ENCODE measurements at regions not wholly inside any gene's neighbourhood (a gene's known extent, or its start where the extent isn't known, plus 50 kb on each side); places are given as distances from the start of the nearest gene placed in this dataset.

DNA sequence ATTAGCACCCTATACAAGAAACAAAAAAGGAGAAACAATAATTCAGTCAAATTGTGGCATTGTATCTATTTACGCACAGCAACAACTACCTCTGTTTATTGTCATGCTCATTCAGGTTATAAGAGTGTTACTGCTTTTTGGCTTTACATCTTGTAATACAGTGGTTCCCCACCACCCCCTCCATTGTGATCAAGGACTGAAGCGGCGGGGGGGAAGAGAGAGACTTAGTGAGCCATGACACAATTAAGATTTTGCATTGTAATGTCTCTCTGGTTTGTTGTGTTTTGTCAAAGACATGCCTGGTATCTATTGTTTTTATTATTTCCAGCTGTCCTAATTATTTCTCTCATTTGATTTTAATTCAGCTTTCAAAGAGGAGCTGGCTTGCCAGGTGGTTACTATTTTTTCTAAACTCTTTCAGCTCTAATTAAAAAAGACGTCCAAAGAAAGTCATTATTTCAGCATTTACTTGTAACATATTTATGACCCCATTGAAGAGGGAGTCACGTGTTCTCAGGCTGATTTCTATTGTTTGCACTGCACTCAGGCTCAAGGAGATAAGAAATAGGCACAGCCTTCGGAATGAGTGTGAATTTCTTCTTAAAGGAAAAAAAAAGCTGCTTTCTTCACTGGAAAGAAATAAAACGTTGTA, 234.4 kb upstream of the TBL1XR1 start:
- no peak for DNase-seq (ENCODE audit: low read depth)

- DNase-seq (ENCODE audit: low read depth) = no peak
Measured at GRCh38 chr3:177435301-177435700, 238.0 kb upstream of the TBL1XR1 start.

DNA sequence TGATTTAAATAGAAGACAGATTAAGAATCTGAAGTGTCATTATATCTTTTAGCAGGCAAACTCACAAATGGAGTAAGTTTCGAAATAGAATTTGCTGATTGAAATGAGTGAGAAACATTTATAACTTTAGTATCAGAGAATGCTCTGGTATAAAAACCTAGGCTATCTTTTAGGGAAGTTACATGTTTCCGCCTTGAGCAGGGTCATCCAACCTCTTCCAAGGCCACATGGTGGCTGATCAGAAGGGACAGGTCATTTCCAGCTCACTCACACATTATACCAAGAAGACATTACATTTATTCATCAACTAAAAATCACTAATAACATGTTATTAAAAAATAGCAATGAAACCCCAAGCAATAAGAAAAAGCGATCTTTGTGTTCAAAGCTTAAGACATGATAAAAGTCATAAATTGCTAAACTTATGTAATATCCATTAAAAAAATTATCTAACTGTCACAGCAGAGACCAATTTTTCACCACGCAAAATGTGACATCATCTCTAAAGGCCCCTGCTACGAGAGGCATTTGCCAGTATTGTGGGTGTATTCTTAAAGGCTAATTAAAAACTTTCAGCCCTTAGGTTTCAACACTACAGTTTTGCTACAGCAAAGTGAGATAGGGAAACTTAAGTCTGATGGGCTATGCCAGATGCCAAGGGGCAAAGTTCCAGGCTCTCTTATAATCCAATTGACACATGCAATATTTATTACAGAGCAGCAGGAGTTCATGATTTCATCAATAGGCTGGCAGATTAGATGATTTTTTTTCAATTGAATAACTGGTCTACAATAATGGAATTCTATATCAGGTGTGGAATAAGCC, 240.4 kb upstream of the TBL1XR1 start:
- no peak for DNase-seq (ENCODE audit: low read depth)

- DNase-seq (ENCODE audit: low read depth) = no peak
Measured at GRCh38 chr3:177438596-177439220, 241.4 kb upstream of the TBL1XR1 start.

GRCh38 chr3:177439694-177440269, 242.5 kb upstream of the TBL1XR1 start:
- DNase-seq (ENCODE audit: low read depth) = no peak

DNA sequence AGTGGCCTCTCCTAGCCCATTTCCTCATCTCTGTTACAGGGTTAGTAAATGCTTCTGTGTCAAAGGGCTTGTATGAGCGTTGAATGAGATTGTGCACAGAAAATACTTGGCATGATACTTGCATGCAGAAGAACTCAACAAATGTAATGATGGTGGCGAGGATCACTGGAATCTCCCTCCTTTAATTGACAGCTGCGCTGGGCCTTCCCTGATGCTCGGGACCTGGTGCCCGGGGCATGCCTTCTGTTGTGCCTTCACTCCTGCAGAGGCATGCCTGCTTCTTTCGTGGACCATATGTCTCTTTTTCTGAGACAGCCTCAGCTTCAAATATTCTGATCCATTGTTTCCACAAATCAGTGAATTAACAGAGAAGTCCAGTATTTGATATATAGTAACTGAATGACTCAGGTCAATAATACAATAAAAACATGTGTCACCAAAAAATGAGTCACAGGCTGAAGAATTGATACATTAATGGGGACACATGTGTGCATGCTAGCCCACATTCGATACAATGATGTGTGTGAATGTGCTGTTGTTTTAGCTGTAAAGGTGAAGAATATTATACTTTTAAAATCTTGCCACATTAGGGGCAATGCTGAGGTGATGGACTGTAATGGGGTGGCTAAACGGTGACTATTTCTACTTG, 243.3 kb upstream of the TBL1XR1 start:
- DNase-seq (ENCODE audit: low read depth) = no peak

GRCh38 chr3:177441276-177441812, 244.1 kb upstream of the TBL1XR1 start:
- DNase-seq (ENCODE audit: low read depth) = no peak

GRCh38 chr3:177441813-177442646, 244.7 kb upstream of the TBL1XR1 start:
- DNase-seq (ENCODE audit: low read depth) = no peak

DNA sequence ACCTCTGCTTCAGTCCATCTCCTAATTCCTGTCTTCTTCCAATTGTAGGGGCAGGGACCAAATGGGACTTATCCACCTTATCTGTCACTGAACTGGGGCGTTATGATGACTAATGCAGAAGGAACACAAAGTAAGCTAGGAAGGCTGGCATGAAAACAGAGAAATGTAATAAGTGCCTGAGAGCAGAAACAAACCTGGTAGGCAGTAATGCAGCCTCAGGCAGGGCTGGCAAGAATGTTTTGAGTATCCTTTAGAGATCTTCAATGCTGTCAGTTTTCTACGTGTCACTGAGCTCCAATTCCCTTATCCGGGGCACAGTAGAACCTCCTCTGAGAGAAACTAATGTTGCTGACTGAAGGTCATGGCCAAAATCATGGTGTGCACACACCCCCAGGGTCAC, 246.2 kb upstream of the TBL1XR1 start:
- no peak for DNase-seq (ENCODE audit: low read depth)

DNA sequence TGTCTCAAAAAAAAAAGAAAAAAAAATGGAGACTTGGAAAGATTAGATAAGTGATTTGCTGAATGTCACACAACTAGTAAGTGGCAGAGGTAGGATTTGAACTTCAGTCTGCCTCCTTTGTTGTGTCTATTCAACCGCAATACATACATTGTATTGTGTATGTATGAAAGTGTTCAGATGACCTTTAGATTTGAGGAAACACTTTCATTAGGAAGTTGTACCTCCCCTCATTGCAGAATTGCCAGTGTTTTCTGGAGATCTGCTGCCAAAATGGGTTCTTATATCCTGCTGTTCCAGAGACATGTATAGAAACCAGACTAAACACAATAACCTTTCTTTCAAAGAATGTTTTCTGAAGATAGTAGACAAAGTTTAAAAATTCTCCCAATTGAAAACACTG, 247.4 kb upstream of the TBL1XR1 start:
- DNase-seq (ENCODE audit: low read depth) = no peak

GRCh38 chr3:177445549-177445948, 248.3 kb upstream of the TBL1XR1 start:
- no peak for DNase-seq (ENCODE audit: low read depth)

DNA sequence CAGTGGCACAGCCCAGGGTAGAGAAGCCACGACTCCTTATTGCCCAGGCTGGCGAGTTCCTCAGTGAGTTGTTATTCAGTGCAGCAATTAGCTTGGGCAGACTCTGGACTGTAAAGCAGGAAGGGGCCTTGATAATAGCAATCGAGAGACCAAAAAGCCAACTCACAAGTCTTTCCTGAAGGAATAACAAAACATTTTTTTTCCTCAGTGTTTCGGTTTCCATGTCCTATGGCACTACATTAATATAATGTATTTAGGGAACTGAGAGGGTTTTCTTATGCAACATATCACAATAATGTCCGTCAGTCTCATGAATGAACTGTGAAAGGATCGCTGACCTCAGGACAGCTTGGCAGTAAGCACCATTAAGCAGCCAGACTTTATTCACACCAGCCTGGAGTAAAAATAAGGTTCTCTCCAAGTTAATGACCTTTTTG, 248.9 kb upstream of the TBL1XR1 start:
- no peak for DNase-seq (ENCODE audit: low read depth)

DNA sequence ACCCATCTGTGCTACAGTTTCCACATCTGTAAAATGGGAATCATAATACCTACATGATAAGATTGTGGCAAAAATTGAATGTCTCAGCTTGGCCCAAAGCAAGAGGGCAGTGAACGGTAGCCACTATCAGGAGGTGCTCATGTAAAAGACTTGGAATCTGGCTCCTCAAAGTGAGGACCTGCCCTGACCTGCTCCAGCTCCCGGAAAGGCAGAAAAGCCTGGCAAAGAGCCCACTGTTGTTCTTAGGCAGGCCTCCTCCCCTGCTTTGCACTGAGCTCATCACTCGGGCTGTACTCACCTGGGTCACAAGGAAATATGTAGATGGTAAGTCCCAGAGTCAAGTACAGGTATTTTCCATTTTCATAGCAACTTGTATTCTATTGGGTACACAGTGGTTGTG, 250.7 kb upstream of the TBL1XR1 start:
- no peak for DNase-seq (ENCODE audit: low read depth)

DNA sequence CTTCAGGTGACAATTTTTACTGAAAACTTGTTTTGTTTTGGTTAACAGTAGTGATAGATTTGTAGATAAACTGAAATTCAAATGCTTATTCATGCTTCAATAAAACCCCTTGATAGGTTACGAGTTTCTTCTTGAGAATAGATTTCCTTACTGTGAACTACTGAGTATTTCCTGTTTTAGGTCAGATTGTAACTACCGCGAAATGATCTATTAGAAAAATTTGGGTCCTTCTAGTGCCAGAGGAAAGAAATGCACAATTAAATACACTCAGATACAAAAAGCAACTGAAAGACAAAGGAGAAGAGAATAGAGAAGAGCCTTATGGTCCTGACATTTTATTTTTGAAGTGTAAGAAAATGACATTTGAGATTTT, 251.7 kb upstream of the TBL1XR1 start:
- DNase-seq (ENCODE audit: low read depth) = no peak

- no peak for DNase-seq (ENCODE audit: low read depth)
Measured at GRCh38 chr3:177449360-177450006, 252.2 kb upstream of the TBL1XR1 start.

DNA sequence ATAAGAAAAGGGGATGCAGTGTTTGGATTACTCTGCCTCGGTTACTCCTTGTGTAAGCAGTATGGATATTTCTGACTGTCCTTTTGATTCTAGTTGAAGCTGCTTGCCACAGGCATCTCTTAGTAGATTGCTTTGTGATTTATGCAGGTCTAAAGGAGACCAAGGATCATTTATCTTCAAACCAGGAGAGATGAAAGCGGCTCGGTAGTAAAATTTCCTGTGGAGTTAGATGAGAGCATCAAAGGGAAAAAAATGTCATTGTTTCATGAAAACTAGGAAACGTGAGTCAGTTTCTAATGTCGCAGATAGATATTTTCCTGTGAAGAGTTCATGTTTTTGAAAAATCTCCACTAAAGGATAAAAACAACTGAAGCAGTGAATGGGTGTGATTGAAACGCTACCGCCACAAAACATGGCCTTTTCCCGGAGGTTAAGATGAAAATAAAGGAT, 254.0 kb upstream of the TBL1XR1 start:
- DNase-seq (ENCODE audit: low read depth) = no peak

DNA sequence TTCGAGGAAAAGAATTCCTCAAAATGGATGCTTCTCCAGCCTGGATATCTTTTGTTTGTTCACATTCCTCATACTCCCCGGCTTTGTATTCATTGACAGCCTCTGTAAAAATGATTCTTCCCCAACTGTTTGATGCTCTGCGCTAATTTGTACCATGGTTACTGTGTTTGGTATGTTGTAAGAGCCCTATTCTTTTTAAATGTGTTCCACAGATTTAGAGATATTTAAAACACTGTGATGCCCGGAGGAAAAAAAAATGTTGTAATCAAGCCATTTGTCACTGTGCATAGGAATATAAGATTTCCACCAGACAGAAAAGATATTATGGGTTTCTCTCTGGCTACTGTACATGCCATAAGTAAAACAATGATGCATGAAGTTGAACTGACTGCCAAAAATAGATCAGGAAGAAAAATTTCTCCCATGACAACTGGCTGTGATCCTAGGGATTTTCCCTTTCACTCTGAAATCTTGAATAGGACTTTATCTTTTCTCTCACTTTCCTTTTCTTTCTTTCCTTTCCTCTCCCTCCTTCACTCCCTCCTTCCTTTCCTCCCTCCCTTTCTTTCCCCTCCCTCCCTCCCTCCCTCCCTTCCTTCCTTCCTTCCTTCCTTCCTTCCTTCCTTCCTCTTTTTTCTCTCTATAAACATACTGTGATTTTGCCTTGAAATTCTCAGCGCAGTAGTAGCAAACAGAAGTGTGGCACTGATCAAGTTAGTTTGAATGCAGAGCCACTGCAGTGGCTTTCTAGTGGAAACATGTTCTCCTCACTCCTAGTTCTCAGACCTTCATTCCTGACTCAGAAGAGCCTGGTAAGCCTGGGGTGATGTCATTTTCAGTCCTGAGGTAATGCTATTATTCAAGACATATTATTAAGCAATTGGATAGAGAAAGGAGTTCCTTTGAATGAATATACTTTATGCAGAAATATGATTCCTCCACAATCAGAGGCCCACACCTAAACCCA, 254.9 kb upstream of the TBL1XR1 start:
- no peak for DNase-seq (ENCODE audit: low read depth)

- DNase-seq (ENCODE audit: low read depth) = no peak
Measured at GRCh38 chr3:177452831-177453450, 255.7 kb upstream of the TBL1XR1 start.

- no peak for DNase-seq (ENCODE audit: low read depth)
Measured at GRCh38 chr3:177453451-177453844, 256.2 kb upstream of the TBL1XR1 start.
